ENCODE measurements at regions not wholly inside any gene's neighbourhood (a gene's known extent, or its start where the extent isn't known, plus 50 kb on each side); places are given as distances from the start of the nearest gene placed in this dataset.
"Not testable (repeated sequence)": the region's sequence is repeated elsewhere in the genome, so short reads cannot be mapped to it uniquely, and the experiment has no call there.

GRCh38 chr20:57773059-57773815, 63.4 kb upstream of the PMEPA1 start:
- H3K27me3 ChIP-seq (ENCODE audit: insufficient read depth, poor library complexity, severe bottlenecking): no peaks in the 10 kb centered on the region
- no peaks in the 10 kb centered on the region for H3K36me3 ChIP-seq (ENCODE audit: low read depth)
- peaks cover 27% of the 10 kb centered on the region for H3K4me1 ChIP-seq (ENCODE audit: insufficient read depth, poor library complexity, severe bottlenecking)
- DNase-seq (ENCODE audit: low spot score) (peak; percentile 32), ATAC-seq (ENCODE audit: low read depth) (no peak)
- TF ChIP-seq CTCF (IDR thresholded peaks at IDR 0.05; ENCODE audit: poor library complexity, severe bottlenecking): no peak
- no peak overlapping the region for H3K4me3 ChIP-seq (ENCODE audit: severe bottlenecking)
- H3K27ac ChIP-seq (ENCODE audit: poor library complexity, severe bottlenecking): peak overlapping the region; percentile 41
- H3K9me3 ChIP-seq (ENCODE audit: severe bottlenecking): no peaks in the 10 kb centered on the region

- peak overlapping the region; percentile 41 for H3K27ac ChIP-seq (ENCODE audit: poor library complexity, severe bottlenecking)
Measured at GRCh38 chr20:57772349-57772964, 62.6 kb upstream of the PMEPA1 start.

GRCh38 chr20:57770852-57771720, 61.3 kb upstream of the PMEPA1 start:
- no peak for TF ChIP-seq CTCF (IDR thresholded peaks at IDR 0.05; ENCODE audit: poor library complexity, severe bottlenecking)
- DNase-seq (ENCODE audit: low spot score) (peak; percentile 76), ATAC-seq (ENCODE audit: low read depth) (no peak)
- H3K27ac ChIP-seq (ENCODE audit: poor library complexity, severe bottlenecking): no peak overlapping the region
- H3K27me3 ChIP-seq (ENCODE audit: insufficient read depth, poor library complexity, severe bottlenecking): no peaks in the 10 kb centered on the region
- no peaks in the 10 kb centered on the region for H3K36me3 ChIP-seq (ENCODE audit: low read depth)
- peaks cover 15% of the 10 kb centered on the region for H3K4me1 ChIP-seq (ENCODE audit: insufficient read depth, poor library complexity, severe bottlenecking)
- H3K9me3 ChIP-seq (ENCODE audit: severe bottlenecking): no peaks in the 10 kb centered on the region
- no peak overlapping the region for H3K4me3 ChIP-seq (ENCODE audit: severe bottlenecking)

More at GRCh38 chr20:57772349-57772964, 62.6 kb upstream of the PMEPA1 start:
- Histone ChIP-seq H3K27me3 (ENCODE audit: insufficient read depth, poor library complexity, severe bottlenecking) (no peaks in the 10 kb centered on the region), H3K36me3 (ENCODE audit: low read depth) (no peaks in the 10 kb centered on the region), H3K4me3 (ENCODE audit: severe bottlenecking) (no peak overlapping the region), H3K4me1 (ENCODE audit: insufficient read depth, poor library complexity, severe bottlenecking) (peaks cover 27% of the 10 kb centered on the region), H3K9me3 (ENCODE audit: severe bottlenecking) (no peaks in the 10 kb centered on the region)
- DNase-seq (ENCODE audit: low spot score) (peak; percentile 95), ATAC-seq (ENCODE audit: low read depth) (peak; percentile 99)
- TF ChIP-seq CTCF (IDR thresholded peaks at IDR 0.05; ENCODE audit: poor library complexity, severe bottlenecking): no peak

- ATAC-seq (ENCODE audit: low read depth); H3K27ac ChIP-seq (ENCODE audit: poor library complexity, severe bottlenecking); H3K9me3 ChIP-seq (ENCODE audit: severe bottlenecking); H3K36me3 ChIP-seq (ENCODE audit: low read depth); H3K27me3 ChIP-seq (ENCODE audit: insufficient read depth, poor library complexity, severe bottlenecking); H3K4me3 ChIP-seq (ENCODE audit: severe bottlenecking): not testable (repeated sequence)
- peak; percentile 61 for DNase-seq (ENCODE audit: low spot score)
- peaks cover 13% of the 10 kb centered on the region for H3K4me1 ChIP-seq (ENCODE audit: insufficient read depth, poor library complexity, severe bottlenecking)
Measured at GRCh38 chr20:57770401-57770800, 60.6 kb upstream of the PMEPA1 start.

- Histone ChIP-seq H3K27ac (ENCODE audit: poor library complexity, severe bottlenecking) (no peak overlapping the region), H3K4me3 (ENCODE audit: severe bottlenecking) (no peak overlapping the region), H3K36me3 (ENCODE audit: low read depth) (no peaks in the 10 kb centered on the region), H3K9me3 (ENCODE audit: severe bottlenecking) (peaks cover 4% of the 10 kb centered on the region), H3K27me3 (ENCODE audit: insufficient read depth, poor library complexity, severe bottlenecking) (no peaks in the 10 kb centered on the region), H3K4me1 (ENCODE audit: insufficient read depth, poor library complexity, severe bottlenecking) (peaks cover 13% of the 10 kb centered on the region)
- peak; percentile 57 for DNase-seq (ENCODE audit: low spot score)
- no peak for TF ChIP-seq CTCF (IDR thresholded peaks at IDR 0.05; ENCODE audit: poor library complexity, severe bottlenecking)
- ATAC-seq (ENCODE audit: low read depth): no peak
Measured at GRCh38 chr20:57769756-57770155, 59.9 kb upstream of the PMEPA1 start.

Data from RWPE2 (cell line).